ENCODE measurements at regions not wholly inside any gene's neighbourhood (a gene's known extent, or its start where the extent isn't known, plus 50 kb on each side); places are given as distances from the start of the nearest gene placed in this dataset.

- TF ChIP-seq POLR2A (IDR thresholded peaks at IDR 0.05; ENCODE audit: low read length) = no peak
- no peak for TF ChIP-seq GATA1 (IDR thresholded peaks at IDR 0.05; ENCODE audit: low read depth, low read length)
These were observed 213.5 kb downstream of the FSIP2 start for GRCh38 chr2:185952100-185952499.
